NOMO-1 (cell line): ENCODE measurements at regions not wholly inside any gene's neighbourhood (a gene's known extent, or its start where the extent isn't known, plus 50 kb on each side); places are given as distances from the start of the nearest gene placed in this dataset.

Source experiments
- DNase-seq, 2 experiments: peaks; one replicate each; lab custom pipeline; 2025; ENCODE audit not compliant: unreplicated experiment in 2 of 2; lab: John Stamatoyannopoulos, UW

- DNase-seq, result no peak
Observed at GRCh38 chr9:73446306-73446705, 294.6 kb downstream of the ANXA1 start.

DNA sequence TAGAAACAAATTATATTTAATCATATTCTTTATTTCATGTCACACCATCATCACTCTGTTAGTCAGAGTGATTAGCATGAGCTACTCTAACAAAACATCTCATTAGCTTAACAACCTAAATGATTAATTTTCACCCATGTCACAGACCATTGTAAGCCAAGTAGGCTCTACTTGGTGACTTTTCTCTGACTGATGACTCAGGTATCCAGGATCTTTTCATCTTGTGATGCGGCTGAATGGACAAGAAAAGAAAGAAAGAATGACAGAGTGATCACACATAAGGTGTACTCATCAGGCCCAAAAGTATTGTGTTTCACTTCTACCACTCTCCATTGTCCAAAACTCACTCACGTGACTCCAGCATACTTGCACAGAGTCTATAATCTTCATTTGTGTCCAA, 299.3 kb downstream of the ANXA1 start:
- no peak for DNase-seq

- no peak for DNase-seq
Observed at GRCh38 chr9:73459817-73460216, 308.2 kb downstream of the ANXA1 start.

- DNase-seq, result no peak
Observed at GRCh38 chr9:73468716-73469115, 317.1 kb downstream of the ANXA1 start.

- no peak for DNase-seq
Observed at GRCh38 chr9:73470766-73471165, 319.1 kb downstream of the ANXA1 start.

DNA sequence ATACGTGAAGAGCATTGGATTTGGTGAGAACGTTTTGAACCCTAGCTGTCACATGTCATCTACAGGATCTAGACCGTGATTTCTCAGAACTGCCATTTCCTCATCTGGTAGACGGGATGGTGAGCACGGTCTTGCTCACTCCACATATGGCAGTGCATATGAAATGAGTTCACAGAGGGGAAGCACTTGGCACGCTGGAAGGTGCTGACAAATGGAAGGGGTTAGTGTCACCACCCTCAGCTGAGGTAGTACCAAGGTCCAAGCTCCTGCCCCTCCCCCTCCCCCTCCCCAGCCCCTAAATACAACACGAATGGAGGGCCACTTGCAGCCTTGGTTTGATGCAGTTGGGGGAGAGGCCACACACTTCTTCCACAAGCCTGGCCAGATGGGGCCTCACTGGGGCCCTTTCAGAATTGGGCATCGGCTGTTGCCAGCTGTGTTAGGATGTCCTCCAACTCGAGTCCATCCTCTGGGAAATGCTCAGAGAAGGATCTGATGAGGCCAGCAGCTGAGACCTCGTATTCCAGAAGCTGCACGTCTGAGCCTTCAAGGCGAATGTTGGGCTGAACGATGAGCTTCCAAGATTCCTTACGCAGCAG, 322.4 kb downstream of the ANXA1 start:
- DNase-seq, result no peak

GRCh38 chr9:73474625-73475024, 323.0 kb downstream of the ANXA1 start:
- no peak for DNase-seq

DNA sequence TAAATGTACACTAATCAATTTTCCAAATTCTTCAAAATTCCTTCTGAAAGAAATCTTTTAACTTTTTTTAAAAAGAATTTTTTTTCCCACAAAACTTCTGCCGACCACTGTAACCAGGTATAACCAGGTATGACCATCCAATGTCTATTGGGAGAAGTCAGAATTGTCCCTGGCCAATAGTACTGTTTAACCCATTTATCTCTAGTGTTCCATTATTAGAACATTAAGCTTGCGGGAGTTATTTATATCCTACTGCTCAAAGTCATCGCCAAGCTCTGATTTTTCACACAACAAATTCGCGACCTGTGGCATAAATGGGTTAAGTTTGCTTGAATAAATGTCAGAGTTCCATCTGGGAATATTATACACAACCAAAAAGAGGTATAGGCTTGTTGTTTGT, 343.2 kb downstream of the ANXA1 start:
- DNase-seq, result no peak

DNA sequence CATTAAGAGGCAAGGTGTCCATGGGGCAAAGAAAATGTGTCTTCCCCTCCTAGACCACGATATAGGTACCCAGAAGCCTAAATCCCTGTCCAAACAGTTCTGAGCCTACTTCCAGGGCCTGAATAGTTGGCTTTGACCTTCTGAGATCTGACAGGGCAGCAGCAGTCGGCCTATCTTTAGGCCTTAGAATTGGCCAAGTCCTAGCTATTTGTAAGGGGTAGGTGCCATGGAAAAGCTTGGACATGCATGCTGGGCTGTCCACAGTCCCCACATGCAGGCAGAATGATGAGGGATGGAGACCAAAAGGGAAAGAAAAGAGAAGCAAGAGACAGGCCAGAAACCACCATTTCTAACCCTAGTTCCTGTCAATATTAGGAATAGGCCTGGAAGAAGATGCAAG, 346.1 kb downstream of the ANXA1 start:
- no peak for DNase-seq

DNA sequence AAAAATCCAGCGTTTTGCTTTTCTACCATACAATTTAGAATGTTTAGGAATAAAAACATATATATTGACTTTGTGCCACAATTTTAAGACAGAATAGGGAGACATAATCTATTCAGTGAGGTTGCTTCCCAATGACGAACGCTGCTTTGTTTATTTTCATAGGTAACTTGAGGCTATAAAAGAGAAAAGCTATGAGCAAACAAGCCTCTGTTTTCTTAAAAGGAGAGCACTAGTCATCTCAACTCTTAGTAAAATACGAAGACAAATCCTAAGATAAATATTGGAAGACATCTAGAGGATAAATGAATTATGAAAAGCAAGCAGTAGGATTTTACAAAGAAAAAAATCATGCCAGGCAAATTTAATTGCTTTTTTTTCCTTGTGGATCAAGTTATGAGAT, 363.6 kb downstream of the ANXA1 start:
- DNase-seq, result no peak

- DNase-seq, result no peak
Observed at GRCh38 chr9:73523391-73523790, 371.7 kb downstream of the ANXA1 start.

DNA sequence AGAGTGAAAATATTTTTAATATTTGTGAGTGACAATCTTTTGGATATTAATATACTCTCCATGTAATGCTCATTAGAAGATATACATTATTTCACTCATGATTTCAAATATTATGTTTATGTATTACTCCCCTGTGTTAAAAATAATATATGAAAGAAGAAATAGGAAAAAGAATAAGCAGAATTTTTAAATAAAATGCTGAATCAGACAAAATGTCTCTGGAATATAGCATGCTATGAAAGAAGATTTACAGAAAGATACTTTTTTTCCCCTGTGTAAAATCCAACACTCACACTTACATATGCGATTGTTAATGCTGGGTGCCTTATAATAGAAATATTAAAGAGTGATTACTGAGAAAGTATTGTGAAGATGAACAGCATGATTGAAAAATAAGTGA, 373.7 kb downstream of the ANXA1 start:
- DNase-seq, result no peak

DNA sequence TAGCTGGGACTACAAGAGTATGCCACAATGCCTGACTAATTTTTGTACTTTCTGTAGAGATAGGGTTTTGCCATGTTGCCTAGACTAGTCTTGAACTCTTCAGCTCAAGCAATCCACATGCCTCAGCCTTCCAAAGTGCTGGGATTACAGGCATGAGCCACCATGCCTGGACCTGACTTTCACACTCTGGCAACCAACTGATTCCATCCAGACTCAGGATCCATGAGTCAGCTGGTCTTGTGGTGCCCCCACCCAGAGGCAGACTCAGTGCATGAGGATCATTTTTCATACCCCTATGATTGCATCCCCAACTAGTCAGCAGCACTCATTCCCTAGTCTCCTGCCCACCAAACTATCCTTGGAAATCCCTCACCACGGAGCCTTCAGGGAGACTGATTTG, 375.9 kb downstream of the ANXA1 start:
- no peak for DNase-seq

DNA sequence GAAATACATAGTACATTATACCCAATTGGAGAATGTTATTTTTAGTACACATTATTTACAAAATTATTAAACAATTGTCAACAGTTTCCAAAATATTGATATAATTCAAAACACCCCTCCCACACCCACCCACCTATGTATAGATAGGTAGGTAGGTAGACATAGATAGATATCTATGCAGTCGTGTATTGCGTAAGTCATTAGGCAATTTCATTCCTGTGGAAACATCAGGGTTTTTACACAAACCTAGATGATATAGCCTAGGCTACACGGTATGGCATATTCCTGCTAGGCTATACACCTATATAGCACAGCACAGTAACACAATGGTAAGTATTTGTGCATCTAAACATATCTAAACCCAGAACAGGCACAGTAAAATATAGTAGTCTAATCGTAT, 377.3 kb downstream of the ANXA1 start:
- no peak for DNase-seq

- no peak for DNase-seq
Observed at GRCh38 chr9:73529666-73530065, 378.0 kb downstream of the ANXA1 start.

DNA sequence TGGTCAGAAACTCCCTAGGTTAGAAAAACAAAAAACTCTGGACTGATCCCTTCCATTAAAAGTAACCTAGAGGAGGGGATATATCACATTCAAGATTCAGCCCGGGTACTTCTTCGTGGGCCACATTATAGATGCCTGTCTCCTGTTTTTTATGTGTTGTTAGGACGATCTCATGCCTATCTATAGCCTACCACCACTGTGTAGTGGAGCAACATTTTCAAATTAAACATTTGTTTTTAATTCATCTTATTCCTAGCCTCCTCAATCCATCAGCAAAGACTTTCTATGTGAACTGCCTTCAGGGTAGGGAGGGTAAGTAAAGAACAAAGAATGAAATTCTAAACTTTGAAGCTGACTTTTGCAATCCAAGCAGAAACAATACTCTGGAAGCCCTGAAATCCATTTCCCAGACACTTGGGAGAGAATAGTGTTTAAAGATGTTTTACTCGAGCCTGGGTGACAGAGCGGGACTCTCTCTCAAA, 379.4 kb downstream of the ANXA1 start:
- no peak for DNase-seq

DNA sequence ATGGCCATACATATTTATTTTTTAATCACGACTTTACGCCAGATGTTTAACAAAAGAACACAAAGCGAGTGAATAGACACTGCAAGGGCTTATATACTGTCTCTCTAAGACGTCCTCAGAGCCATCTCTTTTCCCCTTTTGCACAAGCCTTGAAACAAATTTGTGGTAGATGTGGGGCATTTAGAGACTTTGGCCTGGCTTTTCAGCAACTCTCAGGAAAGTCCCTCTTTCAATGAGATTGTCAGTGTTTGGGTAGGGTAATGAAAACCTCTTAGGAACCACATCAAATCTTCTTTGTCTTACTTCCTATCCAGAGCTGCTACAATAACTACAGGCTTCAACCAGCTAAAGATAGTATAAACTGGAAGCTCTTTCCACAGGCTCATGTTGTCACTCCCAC, 380.0 kb downstream of the ANXA1 start:
- no peak for DNase-seq

DNA sequence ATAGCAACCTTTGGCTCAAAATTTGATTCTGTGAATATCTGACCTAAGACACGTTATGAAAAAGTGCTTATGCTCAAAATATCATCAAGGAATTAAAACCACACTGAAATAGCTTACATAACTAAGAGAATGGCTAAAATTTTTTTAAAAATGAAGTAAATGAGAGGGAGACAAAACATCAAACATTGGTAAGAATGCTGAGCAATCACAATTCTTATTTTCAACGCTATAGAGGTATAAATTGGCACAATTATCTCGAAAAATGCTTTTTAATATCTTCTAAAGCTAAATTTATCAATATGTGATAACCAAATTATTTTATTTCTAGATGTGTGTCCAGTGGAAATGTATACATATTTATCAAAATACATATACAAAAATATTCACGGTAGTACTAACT, 381.3 kb downstream of the ANXA1 start:
- DNase-seq, result no peak

DNA sequence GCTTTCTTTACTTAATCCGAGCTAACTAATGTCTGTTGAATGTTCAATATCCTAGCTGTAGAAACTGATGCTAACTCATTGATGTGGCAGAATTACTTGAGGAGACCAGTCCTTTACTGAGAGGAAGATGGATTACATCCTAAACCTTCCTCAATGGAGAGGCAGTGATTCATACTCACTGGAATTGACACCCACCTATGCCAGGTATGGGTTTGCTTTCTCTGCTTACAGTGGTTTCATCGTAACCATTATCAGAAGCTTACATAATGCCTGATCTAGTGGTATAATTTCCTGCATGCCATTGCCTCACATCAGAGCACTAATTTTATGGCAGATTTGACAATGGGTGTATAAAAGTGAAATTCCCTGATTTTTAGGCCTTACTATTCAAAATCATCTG, 384.7 kb downstream of the ANXA1 start:
- no peak for DNase-seq

GRCh38 chr9:73537561-73537960, 385.9 kb downstream of the ANXA1 start:
- DNase-seq, result no peak

DNA sequence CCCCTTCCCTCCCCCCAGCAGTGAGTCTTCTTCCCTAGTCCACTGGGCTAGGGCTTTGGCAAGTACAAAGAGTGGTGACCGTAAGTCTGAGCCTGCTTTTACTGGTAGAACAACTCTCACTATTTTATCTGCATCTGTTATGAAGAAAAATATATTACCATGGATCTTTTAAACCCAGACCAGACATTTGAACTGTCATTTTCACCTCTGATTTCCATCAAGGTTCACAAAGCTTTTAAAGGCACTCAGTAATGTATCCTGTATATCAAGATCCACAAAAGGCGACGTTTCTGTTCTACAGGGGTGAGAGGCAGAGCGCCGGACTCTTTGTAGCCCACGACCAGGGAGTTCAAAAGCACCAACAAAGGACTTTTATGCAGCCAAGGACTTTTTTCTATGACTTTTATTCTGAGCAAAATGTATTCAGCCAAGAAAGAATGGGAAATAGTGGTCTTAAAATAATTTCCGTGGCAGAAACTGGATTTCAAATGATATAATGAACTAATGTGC, 388.3 kb downstream of the ANXA1 start:
- no peak for DNase-seq

DNA sequence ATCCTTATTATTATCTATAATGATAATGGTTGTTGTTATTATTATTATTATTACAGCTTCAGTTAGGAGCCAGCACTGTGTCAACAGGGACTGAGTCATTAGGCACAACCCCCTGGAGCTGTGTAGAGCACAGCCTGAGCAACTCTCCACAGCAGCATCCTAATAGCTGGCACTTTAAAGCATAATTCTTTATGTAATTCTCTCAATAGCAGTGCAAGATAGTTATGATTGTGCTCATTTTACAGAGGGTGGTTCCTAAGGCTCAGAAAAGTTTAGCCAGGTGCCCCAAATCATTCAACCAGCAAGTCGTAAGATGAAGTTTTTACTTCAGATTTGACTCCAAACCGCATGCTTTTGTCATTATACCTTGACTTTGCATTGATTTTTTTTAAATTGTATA, 390.3 kb downstream of the ANXA1 start:
- no peak for DNase-seq

DNA sequence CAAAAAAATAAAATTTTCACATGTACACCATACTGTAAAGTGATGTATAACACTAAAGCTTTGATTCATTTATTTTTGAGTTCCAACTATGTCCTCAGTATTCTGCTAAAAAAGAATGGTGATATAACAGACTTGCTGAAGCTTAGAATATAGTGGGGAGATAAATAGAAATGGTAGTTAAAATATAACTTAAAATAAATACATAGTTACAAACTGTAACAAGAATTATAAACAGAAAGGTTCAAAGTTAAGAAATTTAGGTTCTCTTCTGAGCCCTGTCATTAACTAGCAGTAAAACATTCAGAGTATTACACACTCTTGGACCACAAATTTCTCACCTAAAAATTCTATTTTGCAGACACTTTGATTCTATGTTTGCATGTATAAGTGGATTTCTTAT, 392.1 kb downstream of the ANXA1 start:
- no peak for DNase-seq
